GM18505 (cell line): ENCODE measurements at regions not wholly inside any gene's neighbourhood (a gene's known extent, or its start where the extent isn't known, plus 50 kb on each side); places are given as distances from the start of the nearest gene placed in this dataset.

Source experiments
- ATAC-seq: cut with Tn5 transposase; IDR thresholded peaks from one replicate; pipeline ENCODE4 v1.9.1; 2021; ENCODE audit not compliant: unreplicated experiment
- POLR2A ChIP-seq: IDR thresholded peaks from 4 replicates; pipeline ENCODE4 v1.6.1; 2011; ENCODE audit warnings: borderline replicate concordance; ENCODE audit not compliant: insufficient read depth, insufficient read length; ENCODE audit errors: extremely low read depth

- no peak for ATAC-seq
- TF ChIP-seq POLR2A: no peak
These were observed 244.2 kb upstream of the PIK3R1 start for GRCh38 chr5:67971223-67971830.

DNA sequence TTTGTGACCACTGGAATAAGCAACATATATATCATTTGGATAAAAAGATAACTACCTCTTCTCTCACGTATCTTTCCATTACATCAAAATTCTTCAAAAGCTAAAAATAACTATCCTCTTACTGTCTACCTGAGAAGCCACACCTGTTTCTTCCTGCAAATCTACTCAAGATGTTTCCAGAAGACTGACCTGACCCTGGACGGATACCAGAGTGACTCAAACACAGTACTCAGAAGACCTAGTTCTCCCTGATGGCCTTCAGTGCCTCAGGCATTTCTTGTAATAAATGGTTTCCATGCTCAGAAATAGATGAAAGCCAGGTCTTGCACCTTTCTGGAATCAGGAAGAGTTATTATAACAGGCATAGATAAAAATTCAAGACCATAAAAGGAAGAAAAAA lies 245.9 kb upstream of the PIK3R1 start:
- no peak for TF ChIP-seq POLR2A
- no peak for ATAC-seq

GRCh38 chr5:67969176-67969575 lies 246.4 kb upstream of the PIK3R1 start:
- no peak for ATAC-seq
- no peak for TF ChIP-seq POLR2A

GRCh38 chr5:67966712-67967111 lies 248.8 kb upstream of the PIK3R1 start:
- TF ChIP-seq POLR2A: no peak
- no peak for ATAC-seq

DNA sequence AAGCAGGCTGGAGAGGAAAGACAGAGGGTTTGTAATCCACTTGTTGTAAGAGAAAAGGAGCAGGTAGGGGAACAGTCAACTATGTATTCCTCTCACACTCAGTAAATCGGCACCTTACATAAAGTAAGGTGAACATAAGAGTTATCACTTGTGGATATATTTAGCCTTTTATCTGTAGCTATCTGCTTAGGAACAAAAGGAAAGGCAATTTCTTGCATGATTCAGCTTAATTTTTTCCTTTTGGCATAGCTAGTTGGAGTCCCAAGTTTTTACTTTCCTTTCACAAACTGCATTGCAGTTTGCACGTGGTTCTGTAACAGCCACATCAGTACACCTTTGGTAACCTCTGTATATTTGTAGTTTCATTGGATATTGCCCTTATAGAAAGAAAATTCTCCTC lies 250.9 kb upstream of the PIK3R1 start:
- ATAC-seq: no peak
- TF ChIP-seq POLR2A: no peak

DNA sequence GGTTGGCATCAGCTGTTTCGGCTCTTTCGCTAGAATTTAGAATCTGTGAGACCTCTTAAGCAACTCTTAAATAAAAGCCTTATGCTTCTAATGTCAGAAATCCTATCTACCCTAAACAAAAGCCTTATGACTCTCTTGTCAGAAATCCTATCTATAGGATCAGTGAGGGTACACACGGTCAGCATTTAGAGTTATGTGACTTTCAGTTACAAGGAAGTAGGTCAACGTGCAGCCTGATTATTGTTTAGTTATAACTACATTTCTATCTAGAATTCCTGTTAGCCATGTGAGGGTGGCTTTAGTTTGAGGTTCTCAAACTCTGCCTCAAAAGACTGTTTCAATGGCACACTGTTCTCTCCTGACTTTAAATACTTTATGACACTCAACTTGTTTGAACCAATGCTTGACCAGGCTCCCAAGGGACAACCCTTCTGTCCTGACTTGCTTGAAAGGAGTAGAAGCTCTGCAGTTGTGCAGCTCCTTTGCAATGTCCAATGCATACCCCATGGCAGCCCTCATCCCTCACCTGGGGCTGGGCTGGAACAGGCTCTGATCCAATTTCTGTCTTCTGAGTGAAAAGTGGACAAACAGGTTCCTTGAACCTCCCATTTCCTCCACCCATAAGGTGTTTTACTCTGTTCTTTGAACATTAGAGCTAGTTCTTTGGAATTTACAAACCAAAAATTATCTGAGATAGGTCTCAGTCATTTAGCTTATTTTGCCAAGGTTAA lies 251.6 kb upstream of the PIK3R1 start:
- TF ChIP-seq POLR2A: no peak
- ATAC-seq: no peak

DNA sequence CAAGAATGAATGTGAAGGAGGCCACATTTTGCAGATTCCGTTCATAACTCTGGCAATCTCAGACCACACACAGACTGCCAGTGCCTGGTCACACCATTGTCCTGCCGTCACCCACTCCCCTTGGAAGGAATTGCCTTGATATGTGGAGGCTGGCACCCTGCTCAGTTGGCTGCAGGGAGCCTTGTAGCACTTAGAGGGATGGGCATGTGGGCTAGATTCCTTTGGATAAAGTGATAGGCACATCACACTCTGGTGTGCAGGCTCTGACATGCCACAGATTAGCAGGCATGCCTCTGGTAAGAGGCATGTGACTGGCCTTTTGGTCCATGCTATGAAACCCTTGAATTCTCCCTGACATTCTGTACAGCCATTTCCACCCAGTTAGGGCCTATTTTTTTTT lies 254.6 kb upstream of the PIK3R1 start:
- no peak for TF ChIP-seq POLR2A
- ATAC-seq: no peak

- no peak for TF ChIP-seq POLR2A
- ATAC-seq: no peak
These were observed 258.2 kb upstream of the PIK3R1 start for GRCh38 chr5:67957374-67957773.

GRCh38 chr5:67954351-67954750 lies 261.2 kb upstream of the PIK3R1 start:
- ATAC-seq: no peak
- TF ChIP-seq POLR2A: no peak

GRCh38 chr5:67942421-67942820 lies 273.1 kb upstream of the PIK3R1 start:
- TF ChIP-seq POLR2A: no peak
- ATAC-seq: no peak

DNA sequence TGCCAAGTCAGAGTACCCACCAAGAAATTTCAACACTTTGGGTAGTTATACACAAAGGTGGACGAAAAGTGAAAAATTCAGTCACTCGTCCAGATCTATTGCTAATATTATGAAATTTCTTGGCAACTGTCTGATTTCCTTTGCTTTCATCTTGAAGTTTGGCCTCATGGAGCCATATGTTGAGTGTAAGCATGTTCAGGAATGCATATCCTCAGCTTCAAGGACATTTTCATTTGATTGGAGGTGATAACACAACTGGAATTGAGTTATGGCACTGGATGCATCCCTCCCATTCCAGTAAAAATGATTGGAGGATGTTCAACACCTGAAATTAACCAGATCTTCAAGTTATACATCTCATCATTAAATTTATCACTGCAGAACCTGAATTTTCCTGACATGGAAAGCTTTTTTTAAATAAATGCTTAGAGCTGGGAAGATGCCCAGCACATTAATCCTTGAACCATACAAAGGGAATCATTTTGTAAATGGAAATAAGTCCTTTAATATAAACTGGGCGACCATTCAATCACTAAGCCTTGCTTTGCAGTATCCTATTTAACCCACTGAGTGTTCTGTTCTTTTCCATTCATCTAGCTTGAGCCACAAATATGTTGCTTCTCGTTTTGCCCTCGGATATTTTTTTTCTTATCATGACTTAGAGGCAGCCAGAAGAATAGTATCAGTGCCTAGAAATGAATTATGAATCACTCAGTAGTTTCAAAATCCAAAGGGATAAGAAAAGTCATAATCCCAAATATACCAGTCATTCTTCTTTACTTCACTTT lies 273.7 kb upstream of the PIK3R1 start:
- TF ChIP-seq POLR2A: no peak
- ATAC-seq: no peak

DNA sequence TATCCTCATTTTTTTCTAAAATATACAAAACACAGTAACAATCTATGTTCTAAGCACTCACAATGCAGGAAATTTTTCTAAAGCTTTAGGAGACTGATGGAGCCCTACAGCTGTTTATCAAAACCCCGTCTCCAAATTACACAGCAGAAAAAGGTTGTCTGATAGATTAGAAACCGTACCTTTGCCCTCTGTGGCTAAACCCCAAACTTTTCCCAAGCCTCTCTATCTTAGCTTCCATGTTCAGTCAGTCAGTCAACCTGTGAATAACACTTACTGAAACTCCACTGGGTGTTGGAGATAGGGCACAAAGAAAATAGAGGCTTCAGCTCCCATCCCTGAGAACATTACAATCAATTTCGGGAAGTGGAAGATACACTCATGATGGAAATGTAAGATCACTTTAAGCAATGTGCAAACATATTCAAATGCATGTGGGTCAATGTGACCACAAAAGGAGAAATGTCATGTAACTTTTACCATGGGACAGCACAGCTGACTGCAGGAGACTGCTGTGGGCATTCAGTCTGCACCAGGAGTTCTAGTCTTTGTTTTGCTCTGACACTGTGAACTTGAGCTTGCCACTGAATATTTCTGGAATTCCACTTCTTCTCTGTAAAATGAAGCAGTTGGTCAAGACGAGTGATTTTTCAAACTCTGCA lies 279.5 kb upstream of the PIK3R1 start:
- ATAC-seq: no peak
- TF ChIP-seq POLR2A: no peak

DNA sequence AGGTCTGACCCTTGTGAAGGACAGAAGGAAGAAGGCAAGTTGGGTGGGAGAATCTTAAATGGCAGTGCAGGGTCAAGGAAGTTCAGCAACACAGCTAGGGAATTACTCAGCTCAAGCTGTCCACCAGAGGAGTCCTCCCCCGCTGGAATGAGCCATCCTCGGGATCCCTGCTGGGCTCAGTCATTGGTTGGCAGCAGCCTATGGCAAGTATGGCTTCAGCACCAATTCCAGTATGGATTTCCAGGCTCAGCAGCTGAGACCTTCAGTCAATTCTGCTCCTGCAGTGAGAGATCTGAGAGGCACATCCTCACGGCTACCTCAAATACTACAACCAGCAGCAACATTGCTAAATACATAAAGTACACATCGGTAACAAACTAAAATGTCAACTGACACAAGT lies 280.6 kb upstream of the PIK3R1 start:
- no peak for TF ChIP-seq POLR2A
- ATAC-seq: no peak
